T-helper 1 cell treated with Interleukin-12 subunit alpha and Interleukin-12 subunit beta and Interleukin-4 antibody, amounts not matched to agents 30 ng/mL and 1 ng/mL, for 36 hours (primary cell): ENCODE measurements at regions not wholly inside any gene's neighbourhood (a gene's known extent, or its start where the extent isn't known, plus 50 kb on each side); places are given as distances from the start of the nearest gene placed in this dataset.
"Not testable (repeated sequence)": the region's sequence is repeated elsewhere in the genome, so short reads cannot be mapped to it uniquely, and the experiment has no call there.

Experiments
- intact Hi-C: fragments of 100-400 bp; cut with micrococcal nuclease; formaldehyde crosslinking; loops from one replicate; pipeline ENCODE4 v1.15.1; 2024

DNA sequence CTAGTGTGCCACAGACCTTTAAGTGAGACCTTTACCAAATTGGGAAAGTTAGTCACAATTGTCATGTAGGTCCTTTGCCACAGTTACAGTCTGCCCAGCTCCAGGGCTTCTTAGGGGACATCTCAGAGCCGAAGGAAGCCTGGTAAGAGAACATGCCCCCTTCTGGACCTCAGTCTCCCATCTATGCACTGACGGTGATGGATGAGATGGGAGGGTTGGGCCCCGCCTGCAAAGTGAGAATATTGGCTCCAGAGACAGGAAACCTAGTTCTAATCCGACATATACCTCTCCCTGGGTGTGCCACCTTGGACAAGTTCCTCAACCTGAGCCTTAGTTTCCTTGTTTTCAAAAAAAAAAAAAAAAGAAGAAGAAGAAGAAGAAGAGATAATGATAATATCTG is 85.1 kb upstream of the NAV2 start:
- intact Hi-C loops: no loop called here

DNA sequence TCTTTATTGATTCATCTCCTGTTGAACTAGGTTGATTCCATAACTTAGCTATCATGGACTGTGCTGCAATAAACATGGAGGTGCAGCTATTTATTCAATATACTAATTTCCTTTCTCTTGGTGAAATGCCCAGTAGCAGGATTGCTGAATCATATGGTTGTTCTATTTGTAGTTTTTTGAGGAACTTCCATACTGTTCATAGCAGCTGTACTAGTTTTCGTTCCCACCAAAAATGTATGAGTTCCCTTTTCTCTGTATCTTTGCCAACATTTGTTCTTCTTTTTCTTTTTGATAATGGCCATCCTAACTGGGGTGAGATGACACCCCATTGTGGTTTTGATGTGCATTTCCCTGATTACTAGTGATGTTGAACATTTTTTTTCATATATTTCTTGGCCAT is 87.2 kb upstream of the NAV2 start:
- intact Hi-C loops: no loop called here

DNA sequence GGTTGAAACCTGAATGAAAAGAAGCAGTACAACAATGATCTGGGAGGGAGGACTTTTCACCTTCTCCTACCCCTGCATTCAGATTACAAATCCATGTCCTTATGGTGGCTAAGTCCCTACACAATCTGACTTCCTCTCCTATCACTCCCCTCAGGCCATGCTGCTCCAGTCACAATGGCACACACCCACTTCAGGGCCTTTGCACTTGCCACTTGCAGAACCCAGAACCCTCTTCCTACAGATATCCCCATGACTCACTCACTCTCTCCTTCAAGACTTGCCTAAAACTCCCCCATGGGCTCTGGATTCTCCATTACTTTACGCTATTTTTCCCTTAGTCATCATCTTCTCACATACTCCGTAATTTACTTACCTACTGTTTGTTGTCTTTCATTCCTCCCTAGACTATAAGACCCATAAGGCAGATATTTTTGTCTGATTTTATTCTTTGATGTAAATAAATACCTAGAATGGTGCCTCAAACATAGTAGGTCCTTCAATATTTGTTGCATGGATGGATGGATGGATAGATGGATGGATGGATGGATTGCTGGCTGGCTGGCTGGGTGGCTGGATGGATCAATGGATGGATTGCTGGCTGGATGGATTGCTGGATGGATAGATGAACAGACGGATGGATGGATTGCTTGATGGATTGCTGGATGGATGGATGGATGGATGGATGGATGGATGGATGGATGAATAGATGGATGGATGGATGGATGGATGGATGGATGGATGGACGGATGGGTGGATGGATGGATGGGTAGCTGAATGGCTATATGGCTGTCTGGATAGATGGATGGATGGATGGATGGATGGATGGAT is 94.7 kb upstream of the NAV2 start:
- intact Hi-C loops: no loop called here

DNA sequence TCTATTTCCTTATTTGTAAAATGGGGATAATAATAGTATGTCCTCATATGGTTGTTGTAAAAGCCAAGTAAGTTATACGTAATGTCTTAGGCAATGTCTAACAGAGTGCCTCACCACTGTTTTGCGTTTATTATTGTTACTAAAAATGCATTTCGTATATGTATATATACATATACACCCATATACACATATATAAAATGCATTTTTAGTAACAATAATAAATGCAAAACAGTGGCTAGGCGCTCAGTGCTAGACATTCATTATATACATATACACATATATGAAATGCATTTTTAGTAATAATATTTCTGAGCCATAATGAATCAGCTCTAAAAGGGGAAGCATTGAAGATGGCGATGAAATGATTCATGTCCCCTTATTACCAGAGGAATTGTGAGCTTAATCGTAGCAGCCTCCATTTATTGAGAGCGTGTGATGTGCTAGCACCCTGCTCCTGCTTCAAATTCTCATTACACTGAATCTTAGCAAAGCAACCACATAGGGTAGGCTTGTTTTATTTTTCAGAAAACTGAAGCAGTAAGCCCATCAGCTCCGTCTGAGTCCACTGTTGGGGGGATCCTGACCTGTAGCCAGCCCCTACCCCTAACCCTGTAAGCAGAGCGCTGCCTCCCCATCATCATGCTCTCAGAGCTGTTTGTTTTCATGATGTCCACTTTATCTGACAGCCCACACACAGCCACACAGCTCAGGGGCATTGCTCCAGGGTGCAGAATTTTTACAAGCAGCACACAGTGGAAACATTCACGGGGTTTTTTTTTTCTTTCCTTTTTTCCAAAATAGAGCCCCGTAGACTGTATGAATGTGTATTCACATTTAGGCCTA is 97.1 kb upstream of the NAV2 start:
- intact Hi-C loops: no loop called here

DNA sequence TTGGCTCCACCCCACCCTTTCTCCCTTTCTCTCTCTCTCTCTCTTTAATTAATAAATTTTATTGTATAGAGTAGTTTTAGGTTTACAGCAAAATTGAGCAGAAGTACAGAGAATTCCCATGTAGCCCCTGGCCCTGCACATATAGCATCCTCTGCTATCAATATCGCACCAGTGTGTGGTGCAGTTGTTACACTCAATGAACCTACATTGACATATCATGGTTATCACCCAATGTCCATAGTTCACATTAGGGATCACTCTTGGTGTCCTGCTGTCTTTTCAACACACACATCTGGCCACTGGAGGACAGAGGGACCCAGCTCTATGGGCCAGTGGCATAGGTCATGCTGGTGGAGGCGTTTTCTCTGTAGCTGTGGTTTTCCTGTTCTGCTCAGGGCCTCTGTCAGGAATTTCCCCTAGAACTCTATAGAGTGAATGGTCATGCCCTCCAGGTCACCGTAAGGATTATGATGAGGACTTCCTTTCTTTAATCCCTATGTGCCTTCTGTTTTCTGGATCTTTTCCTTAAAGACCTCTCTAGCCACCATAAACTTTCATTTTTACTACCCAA is 98.2 kb upstream of the NAV2 start:
- intact Hi-C loops: no loop called here

DNA sequence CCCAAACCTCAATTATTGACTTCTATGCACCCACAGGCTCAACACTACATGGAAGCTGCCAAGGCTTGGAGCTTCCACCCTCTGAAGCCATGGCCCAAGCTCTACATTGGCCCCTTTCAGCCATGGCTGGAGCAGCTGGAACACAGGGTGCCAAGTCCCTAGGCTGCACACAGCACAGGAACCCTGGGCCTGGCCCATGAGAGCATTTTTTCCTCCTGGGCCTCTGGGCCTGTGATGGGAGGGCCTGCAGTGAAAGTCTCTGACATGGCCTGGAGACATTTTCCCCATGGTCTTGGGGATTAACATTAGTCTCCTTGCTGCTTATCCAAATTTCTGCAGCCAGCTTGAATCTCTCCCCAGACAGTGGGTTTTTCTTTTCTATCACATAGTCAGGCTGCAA is 100.6 kb upstream of the NAV2 start:
- intact Hi-C loops: not testable (repeated sequence)

DNA sequence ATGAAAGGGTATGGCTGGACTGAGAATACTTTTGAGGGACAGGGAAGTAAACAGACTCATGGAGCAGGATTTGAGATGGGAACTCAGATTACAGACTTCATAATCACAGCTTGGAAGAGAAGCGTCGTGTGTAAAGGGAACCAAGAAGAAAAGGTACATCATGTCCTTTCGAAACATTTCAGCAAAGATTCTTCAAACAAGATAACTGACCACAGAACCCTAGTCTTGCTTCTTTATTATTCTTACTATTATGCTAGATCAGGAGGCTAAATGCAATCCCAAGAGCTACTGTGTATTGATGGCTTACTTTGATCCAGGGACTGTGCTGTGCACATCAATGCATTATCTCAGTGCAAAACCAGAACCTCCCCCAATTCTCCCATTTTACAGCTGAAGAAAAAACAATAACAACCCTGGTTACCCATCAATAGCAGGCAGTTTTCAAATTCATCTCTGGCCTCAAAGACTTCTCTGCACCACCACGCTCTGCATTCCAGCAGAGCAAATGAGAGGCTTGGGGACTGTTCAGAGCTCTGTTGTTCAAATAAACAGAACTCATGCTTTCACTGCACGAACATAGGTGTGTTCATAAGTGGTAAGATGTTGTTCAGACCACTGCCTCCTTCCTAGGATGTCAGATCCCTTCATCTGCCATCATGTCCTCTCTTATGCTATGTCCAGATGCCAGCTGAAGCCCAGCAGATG is 104.8 kb upstream of the NAV2 start:
- intact Hi-C loops: no loop called here

DNA sequence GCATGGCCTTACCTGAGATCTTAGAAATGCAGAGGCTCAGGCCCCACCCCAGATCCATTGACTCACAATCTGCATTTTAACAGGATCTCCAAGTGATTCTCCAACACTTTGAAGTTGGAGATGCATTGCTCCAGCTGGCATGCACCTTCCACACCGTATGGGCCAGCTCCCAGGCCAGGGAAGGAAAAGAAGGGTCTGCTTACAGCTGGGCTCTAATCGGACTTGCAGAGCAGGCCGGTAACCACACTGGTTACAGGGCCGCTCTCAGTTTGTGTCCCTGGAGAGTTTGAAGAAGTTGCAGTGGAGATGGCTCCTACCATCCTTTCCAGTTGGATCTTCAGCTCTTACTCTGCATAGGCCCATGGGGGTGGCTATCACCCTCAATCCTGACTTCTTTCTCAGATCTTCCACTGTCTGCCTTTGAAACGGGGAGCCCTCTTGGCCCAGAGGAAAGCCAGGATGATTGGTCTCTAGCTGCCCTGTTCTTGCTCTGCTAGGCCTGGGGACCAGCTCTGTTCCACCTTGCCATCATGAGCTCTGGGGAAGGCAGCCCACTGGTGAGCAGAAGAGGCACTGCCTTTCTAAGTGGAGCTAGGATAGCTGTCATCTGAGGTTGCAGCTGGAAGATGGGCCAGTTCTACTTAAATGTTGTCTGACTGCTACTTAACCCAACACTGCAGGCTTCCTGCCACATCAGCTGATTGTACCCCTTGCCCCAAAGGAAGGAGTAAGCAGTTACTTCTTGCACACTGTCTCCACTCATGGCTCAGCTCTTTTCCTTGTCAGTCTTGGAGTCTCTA is 105.6 kb upstream of the NAV2 start:
- intact Hi-C loops: no loop called here

DNA sequence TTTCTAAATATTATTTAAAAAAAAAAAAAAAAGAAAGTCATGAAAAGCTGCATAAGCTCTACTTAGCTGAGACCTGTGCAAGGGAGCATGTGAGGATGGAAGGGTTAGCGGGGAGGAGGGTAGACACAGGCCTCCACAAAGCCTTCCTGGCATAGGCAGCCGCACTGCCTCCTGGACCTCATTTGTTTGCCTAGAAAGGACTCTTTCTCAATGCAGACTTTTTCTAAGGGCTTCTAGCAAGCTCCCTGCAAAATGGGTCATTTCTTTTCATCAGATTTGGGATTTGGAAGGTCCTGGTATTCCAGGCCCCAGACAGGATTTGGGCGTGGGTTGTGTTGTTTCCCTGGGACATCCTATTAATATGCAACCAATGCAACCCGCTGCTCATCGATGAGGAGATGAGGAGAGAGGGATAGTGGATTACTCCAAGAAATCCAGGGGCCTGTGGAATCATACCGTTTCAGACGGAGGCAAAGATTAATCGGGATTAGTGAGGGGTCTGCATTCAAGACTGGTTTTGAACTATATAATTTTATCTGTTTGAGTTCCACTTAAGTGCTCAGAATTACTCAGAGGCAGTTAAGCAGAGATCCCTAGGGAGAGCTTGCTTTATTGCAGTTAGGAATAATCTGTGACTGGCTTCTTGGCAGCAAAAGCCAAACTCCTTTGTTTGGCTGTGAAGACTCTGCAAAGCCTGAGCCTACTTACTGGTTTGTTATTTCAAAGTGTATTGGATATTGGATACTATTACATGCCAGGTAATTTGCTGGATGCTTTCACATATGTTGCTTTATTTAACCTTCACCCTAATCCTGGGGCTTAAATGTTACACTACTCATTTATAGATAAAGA is 106.9 kb upstream of the NAV2 start:
- intact Hi-C loops: no loop called here

DNA sequence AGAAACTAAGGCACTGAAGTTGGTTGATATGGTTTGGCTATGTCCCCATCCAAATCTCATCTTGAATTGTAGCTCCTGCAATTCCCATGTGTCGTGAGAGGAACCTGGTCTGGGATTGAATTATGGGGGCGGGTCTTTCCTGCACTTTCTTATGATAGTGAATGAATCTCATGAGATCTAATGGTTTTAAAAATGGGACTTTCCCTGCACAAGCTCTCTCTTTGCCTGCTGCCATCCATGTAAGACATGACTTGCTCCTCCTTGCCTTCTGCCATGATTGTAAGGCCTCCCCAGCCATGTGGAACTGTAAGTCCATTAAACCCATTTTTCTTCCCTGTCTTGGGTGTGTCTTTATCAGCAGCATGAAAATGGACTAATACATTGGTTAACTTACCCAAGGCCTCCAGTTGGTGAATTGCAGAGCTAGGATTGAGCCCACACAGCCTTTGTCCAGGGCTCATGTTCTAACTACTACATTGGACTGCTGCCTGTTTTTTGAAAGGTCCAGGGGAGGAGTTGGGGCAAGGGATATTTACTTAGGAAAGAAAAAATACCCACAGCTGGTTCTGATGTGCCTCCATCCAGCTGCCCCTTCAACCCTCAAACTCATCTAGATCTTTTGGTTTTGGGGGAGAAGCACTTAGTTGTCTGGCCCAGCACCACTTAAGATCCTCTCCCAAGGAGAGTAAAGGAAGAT is 107.8 kb upstream of the NAV2 start:
- intact Hi-C loops: no loop called here

DNA sequence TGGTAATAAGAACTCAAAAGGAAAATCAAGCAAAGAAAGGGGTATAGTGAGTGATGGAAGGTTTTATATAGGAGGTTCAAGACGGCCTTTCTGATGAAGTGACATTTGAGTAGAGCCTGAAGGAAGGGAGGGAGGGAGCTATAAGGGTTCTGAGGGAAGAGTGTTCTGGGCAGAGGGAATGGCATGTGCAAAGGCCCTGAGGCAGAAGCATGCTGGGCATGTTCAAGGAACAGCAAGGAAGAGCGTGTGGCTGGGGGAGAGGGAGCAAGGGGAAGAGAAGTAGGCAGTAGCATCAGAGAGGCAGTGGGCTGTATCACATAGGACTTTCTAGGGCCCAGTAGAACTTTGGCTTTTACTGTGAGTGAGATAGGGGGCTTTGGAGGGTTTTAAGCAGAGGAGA is 108.9 kb upstream of the NAV2 start:
- intact Hi-C loops: no loop called here

DNA sequence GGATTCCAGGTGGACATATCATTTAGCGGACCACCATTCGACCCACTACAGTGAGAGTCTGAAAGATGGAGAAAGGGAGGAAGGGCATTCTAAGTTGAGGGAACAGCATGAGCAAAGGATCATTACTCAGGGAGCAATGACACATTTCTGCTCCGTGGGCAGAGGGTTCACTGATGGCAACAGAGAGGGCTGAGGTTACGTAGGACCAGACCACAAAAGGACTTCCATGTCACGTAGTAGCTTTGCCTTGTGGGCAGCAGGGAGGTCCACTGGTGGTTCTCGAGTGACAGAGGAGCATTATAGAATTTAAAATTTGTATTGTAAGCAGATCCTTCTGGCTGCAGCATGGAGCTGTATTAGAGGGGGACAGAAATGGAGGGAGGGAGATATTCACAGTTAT is 109.7 kb upstream of the NAV2 start:
- intact Hi-C loops: no loop called here

DNA sequence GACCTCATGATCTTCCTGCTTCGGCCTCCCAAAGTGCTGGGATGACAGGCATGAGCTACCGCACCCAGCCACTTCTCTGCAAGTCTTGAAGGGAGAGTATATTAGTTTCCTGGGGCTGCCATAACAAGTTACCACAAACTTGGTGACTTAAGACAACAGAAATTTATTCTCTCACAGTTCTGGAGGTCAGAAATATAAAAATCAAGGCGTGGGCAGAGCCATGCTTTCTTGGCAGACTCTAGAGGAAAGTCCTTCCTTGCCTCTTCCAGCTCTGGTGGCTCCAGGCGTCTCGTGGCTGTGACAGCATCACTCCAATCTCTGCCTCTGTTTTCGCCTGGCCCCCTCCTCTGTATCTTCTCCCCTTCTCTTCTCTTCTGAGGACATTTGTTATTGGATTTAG is 110.2 kb upstream of the NAV2 start:
- intact Hi-C loops: no loop called here

DNA sequence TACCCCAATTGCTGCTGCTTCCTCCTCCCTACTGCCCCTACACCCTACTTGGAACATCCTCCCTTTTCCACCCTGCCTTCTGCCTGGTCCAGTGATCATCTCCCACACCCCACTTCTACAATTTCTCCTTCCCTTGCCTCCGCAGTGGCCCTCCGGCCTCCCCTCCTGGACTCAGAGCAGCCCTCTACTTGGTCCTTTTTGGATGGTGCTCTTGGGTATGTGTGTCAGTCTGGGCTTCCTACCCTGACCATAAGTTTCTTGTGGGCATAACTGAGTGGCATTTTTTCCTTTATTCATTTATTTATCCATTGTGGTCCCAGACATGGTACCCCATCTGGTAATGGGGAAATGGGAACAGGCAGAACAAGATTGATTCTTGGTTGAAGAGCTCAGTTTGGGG is 111.4 kb upstream of the NAV2 start:
- intact Hi-C loops: no loop called here

DNA sequence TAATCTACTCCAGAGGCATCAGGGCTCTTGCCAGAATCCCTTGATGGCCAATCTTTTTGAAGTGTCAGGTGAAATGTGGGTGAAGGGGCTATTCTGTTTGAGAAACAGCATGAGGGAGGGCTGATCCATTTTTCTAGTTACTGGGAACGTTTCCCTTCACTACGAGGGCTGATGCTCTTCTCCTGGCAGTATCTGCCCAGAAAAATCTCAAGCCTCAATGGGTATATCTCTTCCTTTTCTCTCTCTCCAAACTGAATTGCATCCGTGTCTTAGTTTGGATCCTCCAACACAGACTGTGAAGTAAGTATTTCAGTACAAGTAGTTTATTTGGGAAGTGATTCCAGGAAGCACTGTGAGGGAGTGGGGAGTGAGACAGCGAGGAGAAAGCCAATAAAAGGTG is 113.0 kb upstream of the NAV2 start:
- intact Hi-C loops: no loop called here

DNA sequence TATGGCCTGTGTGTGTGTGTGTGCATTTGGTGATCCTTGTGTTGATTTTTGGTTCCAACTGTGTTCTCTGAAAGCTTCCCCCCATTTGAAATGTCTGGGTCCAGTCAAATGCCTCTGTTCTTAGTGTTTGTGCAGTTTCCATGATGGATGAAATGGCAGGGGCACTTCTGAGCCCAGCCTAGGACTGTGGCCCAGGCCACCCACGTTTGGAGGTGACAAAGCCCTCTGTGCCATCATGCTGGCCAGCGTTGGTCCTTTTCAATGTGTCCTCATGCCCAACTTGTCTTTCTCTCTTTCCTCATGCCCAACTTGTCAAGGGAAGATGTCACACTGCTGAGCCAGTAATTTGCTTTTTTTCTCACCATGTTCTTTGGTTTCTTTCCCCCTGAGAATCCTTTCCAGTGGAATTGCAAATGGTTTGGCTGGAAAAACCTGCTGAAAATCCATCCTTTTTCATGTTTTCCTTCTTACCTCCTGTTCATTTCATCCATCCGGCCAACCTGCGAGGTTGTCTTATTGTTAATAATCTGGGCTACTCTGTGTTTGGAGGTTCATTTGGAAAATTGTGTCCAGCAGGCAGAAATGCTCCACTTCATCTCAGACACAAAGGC is 113.7 kb upstream of the NAV2 start:
- intact Hi-C loops: no loop called here

DNA sequence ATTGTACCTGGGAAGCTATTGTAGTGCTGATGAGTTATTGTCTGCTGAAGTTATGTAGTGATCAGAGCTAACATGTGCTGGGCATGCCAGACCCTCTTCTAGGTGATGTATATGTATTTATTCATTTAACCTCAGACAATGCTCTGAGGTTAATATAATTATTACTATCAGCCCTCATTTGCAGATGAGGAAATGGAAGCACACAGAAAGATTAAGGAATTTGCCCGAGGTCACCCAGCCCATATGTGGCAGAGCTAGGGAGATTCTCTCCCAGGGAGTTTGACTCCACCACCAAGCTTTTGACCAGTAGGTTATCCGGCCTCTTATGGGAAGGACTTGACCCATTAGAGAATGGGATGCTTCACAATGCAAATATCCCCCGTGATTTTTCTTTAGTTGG is 114.2 kb upstream of the NAV2 start:
- intact Hi-C loops: no loop called here

DNA sequence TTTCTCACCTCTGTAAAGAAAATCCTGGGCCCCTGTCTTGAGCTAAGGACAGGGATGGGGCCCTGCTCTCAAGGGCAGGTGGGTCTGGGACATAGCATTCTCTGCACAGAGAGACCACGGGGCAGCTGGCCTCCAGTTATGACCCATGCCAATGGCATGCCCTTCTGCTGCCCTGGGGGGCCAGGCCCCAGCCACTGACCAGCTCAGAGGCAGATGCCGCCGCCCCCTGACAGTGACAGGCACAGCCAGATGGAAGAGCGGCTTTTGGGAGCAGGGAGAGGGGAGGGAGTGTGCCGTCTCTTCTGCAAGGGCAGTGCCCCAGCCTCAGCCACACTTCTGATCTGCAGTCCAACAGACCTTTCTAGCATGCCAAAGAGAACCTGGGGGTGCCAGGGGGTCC is 114.8 kb upstream of the NAV2 start:
- intact Hi-C loops: no loop called here

DNA sequence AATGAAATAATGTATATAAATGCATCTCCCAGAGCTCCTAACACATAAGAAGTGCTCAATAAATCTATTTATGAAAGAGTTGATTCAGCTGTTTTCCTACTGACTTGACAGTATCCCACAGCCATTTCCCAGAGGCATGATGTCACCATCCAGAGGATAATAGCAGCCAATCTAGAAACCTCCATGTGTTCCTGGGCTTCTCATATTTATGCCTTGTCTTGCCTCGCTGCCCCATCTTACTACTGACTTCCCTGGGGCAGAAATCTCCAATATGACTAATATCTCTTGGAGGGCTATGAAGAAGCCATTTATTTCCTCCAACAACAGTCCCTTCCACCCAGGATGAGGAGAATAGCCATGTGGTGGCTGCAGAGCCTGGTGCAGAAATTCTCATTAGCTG is 115.4 kb upstream of the NAV2 start:
- intact Hi-C loops: no loop called here
